Prostate gland (tissue), 2 donors: ENCODE measurements at regions not wholly inside any gene's neighbourhood (a gene's known extent, or its start where the extent isn't known, plus 50 kb on each side); places are given as distances from the start of the nearest gene placed in this dataset.

Source experiments
- DNase-seq: peaks from one replicate; pipeline ENCODE4 v3.0.0-alpha.2; 2019; ENCODE audit warnings: low spot score
- H3K27ac ChIP-seq, 2 donors: fragments of 200-600 bp; sonication (generic); 2 replicates each; pipeline ENCODE4 v1.5.1; 2017 to 2019
- H3K27me3 ChIP-seq: fragments of 200-600 bp; sonication (generic); replicated peaks from 2 replicates; pipeline ENCODE4 v1.5.1; 2019; ENCODE audit not compliant: insufficient read depth
- H3K36me3 ChIP-seq, 2 donors: fragments of 200-600 bp; sonication (generic); 1 replicate in 1 of 2; 2 replicates in 1 of 2; pipeline versions ENCODE4 v1.5.1 to v1.8.1; 2017 to 2019
- H3K4me1 ChIP-seq: fragments of 200-600 bp; sonication (generic); replicated peaks from 2 replicates; pipeline ENCODE4 v1.5.1; 2019
- H3K4me3 ChIP-seq, 2 donors: fragments of 200-600 bp; sonication (generic); 2 replicates each; pipeline ENCODE4 v1.5.1; 2017 to 2019
- H3K9me3 ChIP-seq: fragments of 200-600 bp; sonication (generic); 2 replicates; pipeline ENCODE4 v1.5.1; 2017
- POLR2A ChIP-seq: fragments of 450-650 bp; IDR thresholded peaks from one replicate; pipeline ENCODE4 v1.6.1; 2016; ENCODE audit warnings: antibody characterized with exemption, mild to moderate bottlenecking
- POLR2AphosphoS5 ChIP-seq: sonication (generic); formaldehyde crosslinking; IDR thresholded peaks from one replicate; pipeline ENCODE4 v1.6.1; 2017; ENCODE audit warnings: antibody characterized with exemption
- WGBS: methylation state at CpG from one replicate; pipeline ENCODE4 v1.1.5; 2018; 5-methylcytosine and 5-hydroxymethylcytosine counted together
- intact Hi-C: fragments of 100-400 bp; cut with DNase I; formaldehyde crosslinking; loops from one replicate; pipeline ENCODE4 v1.14.2; 2022
- TF ChIP-seq, protein P1 (sequence below), 4 experiments: fragments of 200-600 bp in 2 of 4; fragments of 450-650 bp in 2 of 4; sonication (generic) in 2 of 4; IDR thresholded peaks; 1 replicate in 3 of 4; 2 replicates in 1 of 4; pipeline ENCODE4 v1.5.1; 2016 to 2019; ENCODE audit warnings: antibody characterized with exemption in 4 of 4, mild to moderate bottlenecking in 2 of 4, moderate library complexity in 2 of 4

DNA sequence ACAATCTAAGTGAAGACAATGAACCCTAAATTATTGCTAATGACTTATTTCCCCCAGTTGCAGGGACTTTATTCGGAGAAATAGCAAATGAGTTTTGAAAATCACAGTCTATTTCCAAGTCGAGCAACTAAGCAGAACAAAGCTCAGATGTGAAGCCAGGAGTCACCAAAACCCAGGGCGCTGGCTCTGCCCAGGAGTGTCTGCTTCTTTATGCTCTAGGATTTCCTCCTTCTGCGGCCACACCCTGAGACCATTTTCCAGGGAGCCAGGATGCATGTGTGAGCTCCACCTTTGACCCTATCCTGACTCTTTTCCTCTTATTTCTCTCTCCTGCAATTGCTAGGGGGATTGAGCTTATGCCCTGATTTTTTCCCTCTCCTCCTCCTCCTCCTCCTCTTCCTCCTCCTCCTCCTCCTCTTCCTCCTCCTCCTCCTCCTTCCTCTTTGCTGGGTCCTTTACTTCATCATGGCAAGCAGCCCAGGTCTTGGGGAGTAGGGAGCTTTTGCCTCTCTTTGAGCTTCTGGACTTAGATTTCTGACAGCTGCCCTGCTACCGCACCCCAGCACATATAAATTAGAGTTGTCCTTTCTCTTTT, 234.4 kb downstream of the ARL4A start:
- 67% methylated on average over 5 of the region's 5 CpGs for WGBS
- H3K36me3 ChIP-seq = no peaks in the 10 kb centered on the region
- H3K27ac ChIP-seq = no peak overlapping the region
- no peaks in the 10 kb centered on the region for H3K27me3 ChIP-seq
- DNase-seq = no peak
- intact Hi-C loops = no loop called here
- no peaks in the 10 kb centered on the region for H3K4me1 ChIP-seq
- H3K4me3 ChIP-seq = no peak overlapping the region
- no peaks in the 10 kb centered on the region for H3K9me3 ChIP-seq
- TF ChIP-seq, protein P1, sequence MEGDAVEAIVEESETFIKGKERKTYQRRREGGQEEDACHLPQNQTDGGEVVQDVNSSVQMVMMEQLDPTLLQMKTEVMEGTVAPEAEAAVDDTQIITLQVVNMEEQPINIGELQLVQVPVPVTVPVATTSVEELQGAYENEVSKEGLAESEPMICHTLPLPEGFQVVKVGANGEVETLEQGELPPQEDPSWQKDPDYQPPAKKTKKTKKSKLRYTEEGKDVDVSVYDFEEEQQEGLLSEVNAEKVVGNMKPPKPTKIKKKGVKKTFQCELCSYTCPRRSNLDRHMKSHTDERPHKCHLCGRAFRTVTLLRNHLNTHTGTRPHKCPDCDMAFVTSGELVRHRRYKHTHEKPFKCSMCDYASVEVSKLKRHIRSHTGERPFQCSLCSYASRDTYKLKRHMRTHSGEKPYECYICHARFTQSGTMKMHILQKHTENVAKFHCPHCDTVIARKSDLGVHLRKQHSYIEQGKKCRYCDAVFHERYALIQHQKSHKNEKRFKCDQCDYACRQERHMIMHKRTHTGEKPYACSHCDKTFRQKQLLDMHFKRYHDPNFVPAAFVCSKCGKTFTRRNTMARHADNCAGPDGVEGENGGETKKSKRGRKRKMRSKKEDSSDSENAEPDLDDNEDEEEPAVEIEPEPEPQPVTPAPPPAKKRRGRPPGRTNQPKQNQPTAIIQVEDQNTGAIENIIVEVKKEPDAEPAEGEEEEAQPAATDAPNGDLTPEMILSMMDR (IDR thresholded peaks at IDR 0.05) = no peak
- no peak for TF ChIP-seq POLR2A
- TF ChIP-seq POLR2AphosphoS5 = no peak

DNA sequence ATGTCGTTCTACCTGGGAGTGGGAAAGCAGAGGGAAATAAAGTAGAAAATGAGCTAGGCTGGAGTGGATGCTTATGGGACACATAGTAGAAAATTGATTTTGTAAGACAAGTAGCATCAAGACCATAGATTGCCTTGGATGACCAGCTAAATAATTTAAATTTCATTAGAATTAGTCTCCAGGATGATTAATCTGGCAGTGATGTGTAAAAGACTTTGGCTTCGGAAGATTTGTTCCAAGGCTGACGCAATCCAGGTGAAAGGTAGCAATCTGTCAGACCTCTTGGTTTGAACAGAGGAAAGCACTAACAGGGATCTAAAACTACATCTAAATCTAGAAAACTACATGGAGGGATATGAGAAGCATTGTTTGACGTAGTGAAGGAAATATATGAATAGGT, 236.5 kb downstream of the ARL4A start:
- no peak for DNase-seq
- no peaks in the 10 kb centered on the region for H3K36me3 ChIP-seq
- intact Hi-C loops = no loop called here
- H3K27ac ChIP-seq = no peak overlapping the region
- H3K4me1 ChIP-seq = no peaks in the 10 kb centered on the region
- 86% methylated on average over 4 of the region's 4 CpGs for WGBS
- H3K9me3 ChIP-seq = no peaks in the 10 kb centered on the region
- no peak overlapping the region for H3K4me3 ChIP-seq
- H3K27me3 ChIP-seq = no peaks in the 10 kb centered on the region
- TF ChIP-seq POLR2A (no peak), POLR2AphosphoS5 (no peak)
- TF ChIP-seq, protein P1 (IDR thresholded peaks at IDR 0.05) = no peak

DNA sequence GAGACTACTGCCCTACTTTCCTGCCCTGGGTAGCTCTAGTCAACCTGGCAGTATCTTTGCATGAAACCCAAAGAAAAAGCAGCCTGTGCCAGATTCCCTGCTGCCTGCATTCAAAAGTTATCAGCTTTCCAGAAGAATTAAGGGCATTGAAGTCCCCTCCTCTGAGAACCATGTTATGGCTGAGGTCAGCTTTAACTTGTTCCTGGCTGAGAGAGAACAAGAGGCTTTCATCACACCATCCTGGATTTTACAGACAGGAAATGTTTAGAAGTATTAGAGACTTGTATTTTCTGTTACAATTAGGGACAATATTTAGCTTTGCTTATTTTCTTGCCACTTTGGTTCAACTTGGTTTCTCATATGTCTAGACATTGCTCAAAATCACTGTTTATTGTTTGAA, 238.8 kb downstream of the ARL4A start:
- no peak overlapping the region for H3K4me3 ChIP-seq
- H3K27me3 ChIP-seq = no peaks in the 10 kb centered on the region
- intact Hi-C loops = no loop called here
- H3K9me3 ChIP-seq = no peaks in the 10 kb centered on the region
- no peaks in the 10 kb centered on the region for H3K4me1 ChIP-seq
- no peak overlapping the region for H3K27ac ChIP-seq
- H3K36me3 ChIP-seq = no peaks in the 10 kb centered on the region
- no peak for TF ChIP-seq POLR2AphosphoS5
- no peak for TF ChIP-seq POLR2A
- TF ChIP-seq, protein P1 (IDR thresholded peaks at IDR 0.05) = no peak
- DNase-seq = no peak

DNA sequence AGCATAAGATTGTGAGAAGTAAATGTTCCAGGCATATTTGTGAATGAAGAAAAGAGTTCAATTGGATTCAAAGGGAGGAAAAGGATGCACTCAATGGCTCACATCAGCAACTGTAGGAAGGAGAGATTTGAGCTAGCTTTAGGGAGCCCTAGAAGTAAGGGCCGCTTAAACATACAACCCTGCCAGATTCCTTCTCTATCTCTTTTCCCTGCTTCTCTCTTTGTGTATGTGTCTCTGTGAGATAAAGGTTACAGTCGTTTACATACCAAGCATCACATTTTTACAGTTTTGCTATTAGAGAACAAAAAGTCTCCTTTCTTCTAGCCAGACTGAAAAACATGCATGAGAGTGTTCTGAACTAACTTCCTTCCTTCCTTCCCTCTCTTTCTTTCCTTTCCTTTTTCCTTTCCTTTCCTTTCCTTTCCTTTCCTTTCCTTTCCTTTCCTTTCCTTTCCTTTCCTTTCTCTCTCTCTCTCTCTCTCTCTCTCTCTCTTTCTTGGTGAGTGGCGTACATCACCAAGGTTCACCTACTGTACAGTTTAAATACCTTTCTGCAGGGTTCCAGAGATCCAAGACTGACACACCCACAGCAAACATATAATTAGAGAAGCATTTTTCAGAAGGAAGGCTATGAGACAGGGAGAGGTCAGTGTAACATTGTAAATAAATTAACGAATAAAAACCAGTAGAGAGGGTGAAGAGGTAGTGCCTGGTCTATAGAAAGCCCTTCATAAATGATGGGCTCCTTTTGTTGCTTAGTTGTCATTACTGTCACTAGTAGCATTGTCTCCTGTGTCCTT, 240.4 kb downstream of the ARL4A start:
- no peaks in the 10 kb centered on the region for H3K4me1 ChIP-seq
- no peak overlapping the region for H3K4me3 ChIP-seq
- H3K27me3 ChIP-seq = no peaks in the 10 kb centered on the region
- H3K9me3 ChIP-seq = no peaks in the 10 kb centered on the region
- H3K27ac ChIP-seq = no peak overlapping the region
- TF ChIP-seq POLR2A (no peak), POLR2AphosphoS5 (no peak)
- TF ChIP-seq, protein P1 (IDR thresholded peaks at IDR 0.05) = no peak
- no peaks in the 10 kb centered on the region for H3K36me3 ChIP-seq
- 59% methylated on average over 4 of the region's 4 CpGs for WGBS
- intact Hi-C loops = no loop called here
- no peak for DNase-seq
